ENCODE measurements at regions not wholly inside any gene's neighbourhood (a gene's known extent, or its start where the extent isn't known, plus 50 kb on each side); places are given as distances from the start of the nearest gene placed in this dataset.
A peak's percentile ranks its signal among the peaks of the same experiment; 100 is the strongest.

GRCh38 chr3:35422101-35422500 is 217.2 kb upstream of the ARPP21 start:
- H3K4me1 Mint-ChIP-seq (ENCODE audit: low read depth) = peaks cover 19% of the 10 kb centered on the region
- no peaks in the 10 kb centered on the region for H3K9me3 Mint-ChIP-seq (ENCODE audit: low read depth)
- H3K36me3 Mint-ChIP-seq (ENCODE audit: low read depth) = no peaks in the 10 kb centered on the region
- DNase-seq (ENCODE audit: low spot score) = no peak
- no peak overlapping the region for H3K27ac Mint-ChIP-seq (ENCODE audit: unreplicated experiment)
- no peak for TF ChIP-seq CTCF (IDR thresholded peaks at IDR 0.05)
- no peaks in the 10 kb centered on the region for H3K27me3 Mint-ChIP-seq (ENCODE audit: low read depth)
- H3K4me3 Mint-ChIP-seq (ENCODE audit: unreplicated experiment) = no peak overlapping the region

DNA sequence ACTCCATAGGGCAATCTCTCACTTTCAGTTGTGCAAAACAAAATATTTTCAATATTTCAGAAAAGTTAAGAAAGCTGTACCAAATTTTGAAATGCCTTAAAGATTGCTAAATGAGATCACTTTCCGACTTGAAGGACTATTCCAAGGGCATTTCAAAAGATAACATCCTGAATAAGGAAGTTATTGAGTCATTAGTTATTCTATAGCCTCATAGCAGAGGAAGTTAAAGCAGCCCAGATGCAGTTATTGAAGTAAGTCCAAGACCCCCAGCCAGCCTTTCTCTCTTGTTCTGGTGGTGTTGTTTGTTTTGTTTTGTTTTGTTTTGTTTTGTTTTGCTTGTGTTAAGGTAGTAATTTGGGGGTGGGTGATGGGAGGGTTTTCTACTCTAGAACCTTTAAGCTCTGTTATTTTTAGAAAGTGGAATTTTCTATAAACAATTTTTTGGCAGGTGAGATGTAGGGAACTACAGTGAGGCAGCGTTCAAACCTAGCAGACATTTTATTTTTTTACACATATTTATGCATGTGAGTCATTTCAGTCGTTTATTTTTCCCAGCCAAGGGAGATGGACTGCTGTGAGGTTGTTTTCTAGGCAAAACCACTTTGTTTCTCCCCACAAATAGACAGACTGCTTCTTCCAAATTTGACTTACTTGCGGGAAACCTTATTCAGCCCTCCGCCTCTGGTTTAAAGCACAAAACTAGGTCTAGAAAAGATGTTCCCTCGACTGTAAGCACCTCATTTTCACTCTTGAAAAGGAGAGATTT is 216.3 kb upstream of the ARPP21 start:
- Mint-ChIP-seq H3K4me3 (ENCODE audit: unreplicated experiment) (peak overlapping the region; percentile 34), H3K4me1 (ENCODE audit: low read depth) (peaks cover 19% of the 10 kb centered on the region), H3K9me3 (ENCODE audit: low read depth) (no peaks in the 10 kb centered on the region), H3K27me3 (ENCODE audit: low read depth) (no peaks in the 10 kb centered on the region), H3K36me3 (ENCODE audit: low read depth) (no peaks in the 10 kb centered on the region), H3K27ac (ENCODE audit: unreplicated experiment) (peak overlapping the region; percentile 86)
- no peak for TF ChIP-seq CTCF (IDR thresholded peaks at IDR 0.05)
- no peak for DNase-seq (ENCODE audit: low spot score)

DNA sequence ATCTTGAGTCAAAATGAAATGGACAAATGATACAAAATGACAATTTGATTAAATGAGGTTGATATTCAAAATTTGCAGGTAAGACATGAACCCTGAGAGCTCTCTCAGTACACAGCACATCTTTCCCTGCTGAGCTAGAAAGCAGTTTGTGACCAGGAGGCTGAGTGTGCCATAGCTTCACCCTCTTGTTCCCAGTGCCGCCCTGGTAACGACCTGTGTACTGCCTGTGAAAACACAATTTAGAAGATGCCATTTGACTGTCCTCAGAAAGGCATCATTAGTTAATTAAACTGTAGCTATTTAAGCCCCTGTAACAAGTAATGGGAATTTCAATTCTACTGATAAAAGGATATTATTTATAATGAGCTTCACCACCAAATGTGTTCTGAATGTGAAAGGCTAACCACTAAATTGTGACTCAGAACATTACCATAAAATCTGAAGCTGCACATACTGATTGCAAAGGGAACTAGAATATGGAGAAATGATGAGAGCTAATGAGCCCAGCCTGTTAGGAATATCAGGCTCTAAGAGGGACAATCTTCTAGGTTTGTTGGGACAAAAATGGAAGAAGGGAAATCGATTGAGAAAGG is 212.9 kb upstream of the ARPP21 start:
- H3K4me3 Mint-ChIP-seq (ENCODE audit: unreplicated experiment) = no peak overlapping the region
- peaks cover 19% of the 10 kb centered on the region for H3K4me1 Mint-ChIP-seq (ENCODE audit: low read depth)
- no peaks in the 10 kb centered on the region for H3K36me3 Mint-ChIP-seq (ENCODE audit: low read depth)
- no peak for TF ChIP-seq CTCF (IDR thresholded peaks at IDR 0.05)
- no peaks in the 10 kb centered on the region for H3K27me3 Mint-ChIP-seq (ENCODE audit: low read depth)
- no peak overlapping the region for H3K27ac Mint-ChIP-seq (ENCODE audit: unreplicated experiment)
- peaks cover 3% of the 10 kb centered on the region for H3K9me3 Mint-ChIP-seq (ENCODE audit: low read depth)
- no peak for DNase-seq (ENCODE audit: low spot score)

DNA sequence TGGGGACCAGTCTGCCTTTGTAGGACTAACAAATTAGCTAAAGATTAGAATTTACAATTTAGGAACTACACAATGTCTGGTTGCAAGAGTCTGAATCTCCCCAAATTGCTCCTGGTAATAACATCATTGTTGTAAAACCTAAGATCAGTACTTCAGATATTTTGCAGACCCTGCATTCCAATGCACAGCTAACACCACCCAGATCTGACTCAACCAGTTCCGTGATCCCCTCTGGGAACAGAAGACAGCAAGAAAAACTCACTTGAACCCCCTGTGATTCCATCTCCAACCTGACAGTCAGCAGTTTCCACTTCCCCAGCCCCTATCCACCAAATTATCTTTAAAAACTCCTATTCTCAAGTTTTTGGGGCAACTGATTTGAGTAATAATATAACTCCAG is 201.9 kb upstream of the ARPP21 start:
- Mint-ChIP-seq H3K4me1 (ENCODE audit: low read depth) (no peaks in the 10 kb centered on the region), H3K4me3 (ENCODE audit: unreplicated experiment) (no peak overlapping the region), H3K9me3 (ENCODE audit: low read depth) (peaks cover 2% of the 10 kb centered on the region), H3K27me3 (ENCODE audit: low read depth) (peaks cover 2% of the 10 kb centered on the region), H3K36me3 (ENCODE audit: low read depth) (no peaks in the 10 kb centered on the region), H3K27ac (ENCODE audit: unreplicated experiment) (no peak overlapping the region)
- no peak for TF ChIP-seq CTCF (IDR thresholded peaks at IDR 0.05)
- DNase-seq (ENCODE audit: low spot score) = no peak

- Mint-ChIP-seq H3K9me3 (ENCODE audit: low read depth) (peaks cover 2% of the 10 kb centered on the region), H3K4me1 (ENCODE audit: low read depth) (no peaks in the 10 kb centered on the region), H3K27me3 (ENCODE audit: low read depth) (peaks cover 2% of the 10 kb centered on the region), H3K4me3 (ENCODE audit: unreplicated experiment) (no peak overlapping the region), H3K36me3 (ENCODE audit: low read depth) (no peaks in the 10 kb centered on the region), H3K27ac (ENCODE audit: unreplicated experiment) (no peak overlapping the region)
- no peak for DNase-seq (ENCODE audit: low spot score)
- TF ChIP-seq CTCF (IDR thresholded peaks at IDR 0.05) = no peak
Observed at GRCh38 chr3:35438101-35438500, 201.2 kb upstream of the ARPP21 start.
